ENCODE measurements at regions not wholly inside any gene's neighbourhood (a gene's known extent, or its start where the extent isn't known, plus 50 kb on each side); places are given as distances from the start of the nearest gene placed in this dataset.

DNA sequence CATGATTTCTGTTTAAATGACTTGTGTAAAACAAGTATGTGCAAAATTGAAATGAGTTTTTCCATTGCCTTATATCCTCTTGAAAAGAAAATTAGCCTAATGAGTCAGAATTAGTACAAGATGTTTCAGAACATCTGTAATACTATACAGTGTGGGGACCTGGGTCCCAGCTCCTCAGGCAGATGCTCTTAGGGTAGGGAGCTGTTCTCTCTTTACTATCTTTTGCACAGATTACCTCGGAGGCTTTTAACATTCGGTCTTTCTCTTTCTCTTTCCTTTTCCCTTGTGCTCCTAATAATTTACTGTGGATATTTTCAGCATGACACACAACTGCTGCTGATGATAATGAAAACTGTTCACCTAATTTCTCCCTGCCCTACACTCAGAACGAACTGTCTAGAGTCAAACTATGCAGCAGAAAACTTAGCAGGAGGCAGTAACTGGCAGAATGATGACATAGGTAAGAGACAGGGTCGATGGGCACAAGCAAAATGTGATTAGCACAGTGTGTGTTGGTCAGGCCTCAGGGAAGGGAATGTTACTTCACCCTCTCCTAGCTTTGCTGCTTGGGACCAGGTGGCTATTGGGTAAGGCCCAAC is 455.3 kb downstream of the PDHA2 start:
- TF ChIP-seq EZH2phosphoT487 (IDR thresholded peaks at IDR 0.05; ENCODE audit: unreplicated experiment) (no peak), POLR2AphosphoS5 (IDR thresholded peaks at IDR 0.05; ENCODE audit: low read depth) (no peak), EZH2 (IDR thresholded peaks at IDR 0.05; ENCODE audit: low read depth, unreplicated experiment) (no peak)
- TF ChIP-seq, protein P1, sequence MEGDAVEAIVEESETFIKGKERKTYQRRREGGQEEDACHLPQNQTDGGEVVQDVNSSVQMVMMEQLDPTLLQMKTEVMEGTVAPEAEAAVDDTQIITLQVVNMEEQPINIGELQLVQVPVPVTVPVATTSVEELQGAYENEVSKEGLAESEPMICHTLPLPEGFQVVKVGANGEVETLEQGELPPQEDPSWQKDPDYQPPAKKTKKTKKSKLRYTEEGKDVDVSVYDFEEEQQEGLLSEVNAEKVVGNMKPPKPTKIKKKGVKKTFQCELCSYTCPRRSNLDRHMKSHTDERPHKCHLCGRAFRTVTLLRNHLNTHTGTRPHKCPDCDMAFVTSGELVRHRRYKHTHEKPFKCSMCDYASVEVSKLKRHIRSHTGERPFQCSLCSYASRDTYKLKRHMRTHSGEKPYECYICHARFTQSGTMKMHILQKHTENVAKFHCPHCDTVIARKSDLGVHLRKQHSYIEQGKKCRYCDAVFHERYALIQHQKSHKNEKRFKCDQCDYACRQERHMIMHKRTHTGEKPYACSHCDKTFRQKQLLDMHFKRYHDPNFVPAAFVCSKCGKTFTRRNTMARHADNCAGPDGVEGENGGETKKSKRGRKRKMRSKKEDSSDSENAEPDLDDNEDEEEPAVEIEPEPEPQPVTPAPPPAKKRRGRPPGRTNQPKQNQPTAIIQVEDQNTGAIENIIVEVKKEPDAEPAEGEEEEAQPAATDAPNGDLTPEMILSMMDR (conservative IDR thresholded peaks at IDR 0.05; ENCODE audit: low read depth in 2 of 2) = no peak
- TF ChIP-seq, protein P2, sequence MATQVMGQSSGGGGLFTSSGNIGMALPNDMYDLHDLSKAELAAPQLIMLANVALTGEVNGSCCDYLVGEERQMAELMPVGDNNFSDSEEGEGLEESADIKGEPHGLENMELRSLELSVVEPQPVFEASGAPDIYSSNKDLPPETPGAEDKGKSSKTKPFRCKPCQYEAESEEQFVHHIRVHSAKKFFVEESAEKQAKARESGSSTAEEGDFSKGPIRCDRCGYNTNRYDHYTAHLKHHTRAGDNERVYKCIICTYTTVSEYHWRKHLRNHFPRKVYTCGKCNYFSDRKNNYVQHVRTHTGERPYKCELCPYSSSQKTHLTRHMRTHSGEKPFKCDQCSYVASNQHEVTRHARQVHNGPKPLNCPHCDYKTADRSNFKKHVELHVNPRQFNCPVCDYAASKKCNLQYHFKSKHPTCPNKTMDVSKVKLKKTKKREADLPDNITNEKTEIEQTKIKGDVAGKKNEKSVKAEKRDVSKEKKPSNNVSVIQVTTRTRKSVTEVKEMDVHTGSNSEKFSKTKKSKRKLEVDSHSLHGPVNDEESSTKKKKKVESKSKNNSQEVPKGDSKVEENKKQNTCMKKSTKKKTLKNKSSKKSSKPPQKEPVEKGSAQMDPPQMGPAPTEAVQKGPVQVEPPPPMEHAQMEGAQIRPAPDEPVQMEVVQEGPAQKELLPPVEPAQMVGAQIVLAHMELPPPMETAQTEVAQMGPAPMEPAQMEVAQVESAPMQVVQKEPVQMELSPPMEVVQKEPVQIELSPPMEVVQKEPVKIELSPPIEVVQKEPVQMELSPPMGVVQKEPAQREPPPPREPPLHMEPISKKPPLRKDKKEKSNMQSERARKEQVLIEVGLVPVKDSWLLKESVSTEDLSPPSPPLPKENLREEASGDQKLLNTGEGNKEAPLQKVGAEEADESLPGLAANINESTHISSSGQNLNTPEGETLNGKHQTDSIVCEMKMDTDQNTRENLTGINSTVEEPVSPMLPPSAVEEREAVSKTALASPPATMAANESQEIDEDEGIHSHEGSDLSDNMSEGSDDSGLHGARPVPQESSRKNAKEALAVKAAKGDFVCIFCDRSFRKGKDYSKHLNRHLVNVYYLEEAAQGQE (IDR thresholded peaks at IDR 0.05; ENCODE audit: unreplicated experiment) = no peak

All from GM23338 (cell line).